Activated CD8-positive, alpha-beta memory T cell treated with anti-CD3 and anti-CD28 coated beads, Interleukin-2, amount 10 ng/mL, durations not matched to agents 7 days and 5 days (primary cell): ENCODE measurements at regions not wholly inside any gene's neighbourhood (a gene's known extent, or its start where the extent isn't known, plus 50 kb on each side); places are given as distances from the start of the nearest gene placed in this dataset.
"Not testable (repeated sequence)": the region's sequence is repeated elsewhere in the genome, so short reads cannot be mapped to it uniquely, and the experiment has no call there.

ENCODE experiments used
- ATAC-seq: fragments of 150-1000 bp; cut with Tn5 transposase; one replicate; pipeline ENCODE4 v1.10.0; 2021; ENCODE audit warnings: moderate library complexity
- CTCF ChIA-PET: fragments of 350-600 bp; sonication (Branson Sonifier 250); formaldehyde crosslinking; loops from one replicate; lab custom pipeline; 2021; ENCODE audit warnings: antibody characterized with exemption; lab: Charles Lee
- DNase-seq: peaks from one replicate; pipeline ENCODE4 v3.0.0-alpha.2; 2020
- H3K27ac Mint-ChIP-seq: one replicate; pipeline ENCODE4 v1.8.0; 2021; ENCODE audit warnings: mild to moderate bottlenecking, mixed read lengths
- H3K27me3 Mint-ChIP-seq: one replicate; pipeline ENCODE4 v1.8.0; 2021; ENCODE audit warnings: mixed read lengths
- H3K36me3 Mint-ChIP-seq: one replicate; pipeline ENCODE4 v1.8.0; 2021; ENCODE audit warnings: mild to moderate bottlenecking, mixed read lengths
- H3K4me1 Mint-ChIP-seq: one replicate; pipeline ENCODE4 v1.8.0; 2021; ENCODE audit warnings: mixed read lengths
- H3K4me3 Mint-ChIP-seq: one replicate; pipeline ENCODE4 v1.8.0; 2021; ENCODE audit warnings: mild to moderate bottlenecking, moderate library complexity, mixed read lengths
- H3K9me3 Mint-ChIP-seq: one replicate; pipeline ENCODE4 v1.8.0; 2022; ENCODE audit warnings: low read depth, mixed read lengths

DNA sequence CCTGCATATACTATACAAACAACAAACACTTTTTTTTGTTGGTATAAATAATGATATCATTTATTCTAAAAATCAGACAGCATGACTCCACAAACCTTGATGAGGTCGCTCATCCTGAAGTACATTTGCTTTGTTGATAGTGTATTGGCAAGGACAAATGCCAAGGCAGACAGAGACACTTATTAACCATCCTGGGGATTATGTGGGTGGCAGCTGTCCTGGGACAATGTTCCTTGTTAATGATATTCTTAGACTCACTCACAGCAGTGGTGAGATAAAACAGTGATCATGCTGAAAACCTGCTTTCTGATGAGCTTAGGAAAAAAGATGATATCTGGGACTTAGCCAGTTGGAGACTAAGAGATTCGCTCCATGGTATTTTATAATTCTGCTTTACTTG, 85.4 kb upstream of the OGFRL1 start:
- H3K27me3 Mint-ChIP-seq = peaks cover 2% of the 10 kb centered on the region
- no peak for ATAC-seq

DNA sequence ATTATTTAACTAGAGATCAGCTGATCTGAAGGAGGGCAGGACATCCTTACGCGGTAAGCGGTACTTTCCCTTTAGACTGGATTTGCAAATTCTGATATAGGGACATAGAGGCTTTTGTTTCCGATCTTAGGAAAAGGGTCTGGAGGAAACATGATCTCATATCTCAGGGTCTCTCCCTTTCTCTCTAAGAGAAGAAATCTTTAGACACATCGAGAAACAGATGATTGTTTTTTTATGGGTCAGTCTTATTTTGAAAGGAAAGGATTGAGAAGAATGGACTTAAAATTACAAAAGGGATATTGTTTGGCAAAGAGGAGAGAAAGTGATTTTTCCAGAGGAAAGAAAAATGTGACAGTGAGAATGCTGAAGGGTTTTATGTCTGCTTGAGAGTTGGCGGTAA, 83.9 kb upstream of the OGFRL1 start:
- ATAC-seq = no peak
- Mint-ChIP-seq H3K27ac (no peak overlapping the region), H3K9me3 (no peaks in the 10 kb centered on the region), H3K27me3 (peaks cover 2% of the 10 kb centered on the region), H3K36me3 (no peaks in the 10 kb centered on the region), H3K4me3 (no peak overlapping the region), H3K4me1 (no peaks in the 10 kb centered on the region)
- no peak for DNase-seq
- CTCF ChIA-PET = no interaction called here

More for the DNA sequence above, 85.4 kb upstream of the OGFRL1 start:
- Mint-ChIP-seq H3K27ac (no peak overlapping the region), H3K36me3 (no peaks in the 10 kb centered on the region), H3K4me3 (no peak overlapping the region), H3K9me3 (no peaks in the 10 kb centered on the region), H3K4me1 (no peaks in the 10 kb centered on the region)
- DNase-seq = no peak
- CTCF ChIA-PET = no interaction called here

DNA sequence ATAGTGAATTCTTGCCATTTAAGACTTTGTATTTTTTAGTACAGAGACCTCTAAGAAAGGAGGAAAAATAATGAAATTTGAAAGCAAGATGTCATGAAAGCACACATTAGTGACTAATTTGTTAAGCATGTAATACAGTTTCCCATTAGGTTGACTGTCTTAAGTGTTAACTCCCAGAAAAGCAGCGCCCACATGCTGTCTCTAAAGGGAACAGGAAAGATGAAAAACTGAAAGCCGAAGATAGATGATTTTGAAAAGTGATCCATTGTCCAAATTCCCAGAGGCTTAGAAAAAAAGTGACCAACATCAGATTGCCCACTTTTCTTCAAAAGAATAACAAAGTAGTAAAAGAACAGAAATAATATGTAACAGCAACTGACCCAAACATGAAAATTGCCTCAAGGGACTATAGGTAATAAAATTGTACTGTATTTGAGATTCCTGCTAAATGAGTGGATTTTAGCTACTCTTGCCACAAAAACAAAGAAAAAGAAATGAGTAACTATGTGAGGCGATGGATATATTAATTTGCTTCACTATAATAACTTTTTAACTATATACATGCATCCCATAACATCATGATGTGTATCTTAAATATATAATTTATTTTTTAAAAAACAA, 83.2 kb upstream of the OGFRL1 start:
- ATAC-seq (no peak), DNase-seq (no peak)
- Mint-ChIP-seq H3K9me3 (no peaks in the 10 kb centered on the region), H3K4me1 (no peaks in the 10 kb centered on the region), H3K27ac (no peak overlapping the region), H3K36me3 (no peaks in the 10 kb centered on the region), H3K27me3 (peaks cover 2% of the 10 kb centered on the region), H3K4me3 (no peak overlapping the region)
- CTCF ChIA-PET = no interaction called here

DNA sequence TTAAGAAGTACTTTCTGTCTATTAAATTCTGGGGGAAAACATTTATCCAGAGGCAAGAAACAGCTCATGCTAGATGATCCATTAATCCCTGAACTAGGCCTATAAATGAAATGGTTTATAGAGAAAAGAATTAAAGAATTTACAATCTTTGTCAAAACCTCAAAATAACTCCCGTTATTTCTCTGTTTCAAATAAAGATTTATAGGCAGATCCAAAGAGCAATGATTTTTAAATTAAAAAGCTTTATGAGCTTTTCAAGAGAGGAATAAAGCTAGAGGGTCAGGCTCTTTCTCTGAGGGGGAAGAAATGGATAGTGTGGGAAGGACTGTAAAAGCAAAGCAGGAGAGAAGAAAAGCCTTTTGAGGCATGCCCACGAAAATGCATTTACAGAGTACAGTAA, 82.5 kb upstream of the OGFRL1 start:
- CTCF ChIA-PET = no interaction called here
- H3K9me3 Mint-ChIP-seq = no peaks in the 10 kb centered on the region
- ATAC-seq (no peak), DNase-seq (no peak)
- no peaks in the 10 kb centered on the region for H3K4me1 Mint-ChIP-seq
- H3K36me3 Mint-ChIP-seq = no peaks in the 10 kb centered on the region
- H3K27ac Mint-ChIP-seq = no peak overlapping the region
- no peak overlapping the region for H3K4me3 Mint-ChIP-seq
- peaks cover 2% of the 10 kb centered on the region for H3K27me3 Mint-ChIP-seq

DNA sequence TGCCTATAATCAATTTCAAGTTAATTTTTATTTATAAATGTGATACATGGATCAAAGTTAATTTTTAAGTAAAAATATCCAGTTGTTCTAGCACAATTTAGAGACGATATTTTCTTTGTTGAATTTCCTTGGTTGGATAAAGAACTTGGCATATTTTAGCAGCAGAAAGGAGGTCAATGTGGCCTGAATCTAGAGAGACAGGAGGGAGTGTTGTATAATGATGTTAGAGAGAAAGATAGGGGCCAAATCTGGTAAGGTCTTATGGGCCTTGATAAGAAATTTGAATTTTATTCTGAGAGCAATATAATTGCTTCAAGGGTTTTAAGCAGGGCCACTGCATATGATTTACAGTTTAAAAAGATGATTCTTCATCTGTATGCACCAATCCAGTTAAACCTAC, 79.4 kb upstream of the OGFRL1 start:
- no peaks in the 10 kb centered on the region for H3K4me1 Mint-ChIP-seq
- H3K27me3 Mint-ChIP-seq = peaks cover 2% of the 10 kb centered on the region
- H3K9me3 Mint-ChIP-seq = no peaks in the 10 kb centered on the region
- ATAC-seq = no peak
- H3K27ac Mint-ChIP-seq = no peak overlapping the region
- H3K36me3 Mint-ChIP-seq = no peaks in the 10 kb centered on the region
- no peak overlapping the region for H3K4me3 Mint-ChIP-seq
- CTCF ChIA-PET = no interaction called here
- no peak for DNase-seq

DNA sequence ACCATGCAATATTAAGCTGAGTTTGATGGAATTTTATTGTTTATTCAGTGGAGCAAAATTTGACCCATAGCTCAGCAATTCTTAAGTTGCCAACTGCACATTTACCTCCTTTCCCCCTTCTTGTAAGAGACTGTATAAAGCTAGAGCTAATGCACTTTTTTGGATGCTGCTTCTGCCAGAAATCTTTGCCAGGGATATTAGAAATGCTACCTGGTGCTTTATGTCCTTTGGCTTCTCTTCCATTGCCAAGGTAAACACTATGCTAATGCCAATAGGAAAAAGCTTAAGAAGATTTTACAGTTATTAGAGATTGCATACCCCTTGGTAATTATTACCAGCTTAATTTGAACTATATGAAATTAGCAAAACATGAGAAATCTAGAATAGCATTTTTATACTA, 79.0 kb upstream of the OGFRL1 start:
- CTCF ChIA-PET = no interaction called here
- H3K9me3 Mint-ChIP-seq = no peaks in the 10 kb centered on the region
- no peak overlapping the region for H3K27ac Mint-ChIP-seq
- H3K4me3 Mint-ChIP-seq = no peak overlapping the region
- H3K4me1 Mint-ChIP-seq = no peaks in the 10 kb centered on the region
- DNase-seq = no peak
- H3K36me3 Mint-ChIP-seq = no peaks in the 10 kb centered on the region
- H3K27me3 Mint-ChIP-seq = peaks cover 2% of the 10 kb centered on the region
- ATAC-seq = no peak

DNA sequence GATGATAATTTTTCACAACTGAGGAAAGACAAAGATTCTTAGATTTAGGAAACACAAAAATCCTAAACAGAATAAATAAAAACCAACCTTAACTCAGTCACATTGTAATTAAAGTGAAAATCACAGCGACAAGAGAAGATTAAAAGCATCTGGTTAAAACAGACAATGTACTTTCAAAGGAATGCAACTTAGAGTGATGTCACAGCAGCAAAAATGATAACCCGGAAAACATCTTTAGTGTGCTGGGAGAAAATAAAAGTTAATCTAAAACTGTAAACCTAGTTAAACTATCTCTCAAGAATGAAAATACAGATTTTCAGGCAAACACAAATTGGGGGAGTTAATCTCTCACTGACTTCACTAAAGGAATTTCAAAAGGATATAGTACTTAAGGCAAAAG, 76.8 kb upstream of the OGFRL1 start:
- Mint-ChIP-seq H3K4me1 (no peaks in the 10 kb centered on the region), H3K4me3 (no peak overlapping the region), H3K27ac (no peak overlapping the region), H3K36me3 (no peaks in the 10 kb centered on the region), H3K27me3 (no peaks in the 10 kb centered on the region), H3K9me3 (no peaks in the 10 kb centered on the region)
- no peak for ATAC-seq
- CTCF ChIA-PET = no interaction called here
- DNase-seq = no peak

DNA sequence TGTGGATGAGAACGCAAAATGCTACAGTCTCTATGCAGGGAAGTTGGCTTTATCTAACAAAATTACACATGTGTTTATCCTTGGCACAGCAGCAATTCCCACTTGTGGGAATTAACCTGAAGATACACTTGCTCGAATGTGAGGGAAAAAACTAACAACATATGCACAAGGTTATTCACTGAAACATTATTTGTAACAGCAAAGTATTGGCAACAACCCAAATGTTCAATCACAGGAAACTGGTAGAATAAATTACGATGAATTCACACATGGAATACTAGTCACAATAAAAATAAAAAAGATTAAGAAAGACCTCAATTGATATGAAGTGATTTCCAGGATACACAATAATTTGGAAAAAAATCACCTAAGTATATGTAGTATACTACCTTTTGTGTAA, 68.1 kb upstream of the OGFRL1 start:
- CTCF ChIA-PET = no interaction called here

DNA sequence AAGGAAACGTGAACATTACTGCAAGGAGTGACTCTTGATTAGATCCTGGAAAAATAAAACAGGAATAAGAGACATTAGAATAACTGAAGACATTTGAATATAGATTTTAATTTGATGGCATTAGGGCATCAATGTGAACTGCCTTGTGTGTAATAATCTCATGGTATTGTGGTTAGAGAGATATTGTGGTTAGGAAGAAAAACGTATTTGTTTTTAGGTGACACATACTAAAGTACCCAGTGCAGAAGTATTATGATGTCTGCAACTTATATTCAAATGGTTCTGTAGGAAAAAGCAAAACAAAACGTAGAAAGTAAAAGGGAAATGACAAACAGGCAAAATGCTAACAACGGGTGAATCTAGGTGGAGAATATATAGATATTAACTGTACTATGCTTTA, 65.9 kb upstream of the OGFRL1 start:
- H3K27me3 Mint-ChIP-seq = no peaks in the 10 kb centered on the region
- no peaks in the 10 kb centered on the region for H3K9me3 Mint-ChIP-seq
- CTCF ChIA-PET = no interaction called here
- ATAC-seq = no peak
- no peak overlapping the region for H3K27ac Mint-ChIP-seq
- H3K4me3 Mint-ChIP-seq = no peak overlapping the region
- H3K36me3 Mint-ChIP-seq = no peaks in the 10 kb centered on the region
- no peak for DNase-seq
- no peaks in the 10 kb centered on the region for H3K4me1 Mint-ChIP-seq

More for the DNA sequence above, 68.1 kb upstream of the OGFRL1 start:
- Mint-ChIP-seq H3K4me3 (no peak overlapping the region), H3K36me3 (no peaks in the 10 kb centered on the region), H3K9me3 (no peaks in the 10 kb centered on the region), H3K27me3 (no peaks in the 10 kb centered on the region), H3K4me1 (no peaks in the 10 kb centered on the region), H3K27ac (no peak overlapping the region)
- DNase-seq = no peak
- no peak for ATAC-seq

DNA sequence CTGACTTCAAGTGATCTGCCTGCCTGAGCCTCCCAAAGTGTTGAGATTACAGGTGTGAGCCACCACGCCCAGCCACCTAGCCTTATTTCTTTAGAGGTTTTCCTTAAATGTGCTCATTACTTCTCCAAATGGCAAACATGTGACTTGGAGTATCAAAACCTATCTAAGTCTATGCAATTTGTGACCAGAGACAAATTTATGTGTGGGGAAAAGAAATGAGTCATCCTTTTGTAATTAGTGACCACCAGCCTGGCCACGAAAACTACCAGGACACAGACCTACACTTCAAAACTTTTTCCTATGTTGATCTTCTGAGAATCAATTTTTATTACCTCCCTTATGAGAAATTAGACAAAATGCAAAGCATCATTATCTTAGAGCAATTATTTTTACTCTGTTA, 64.6 kb upstream of the OGFRL1 start:
- DNase-seq (no peak), ATAC-seq (no peak)
- Mint-ChIP-seq H3K36me3 (no peaks in the 10 kb centered on the region), H3K4me3 (no peak overlapping the region), H3K4me1 (peaks cover 7% of the 10 kb centered on the region), H3K9me3 (no peaks in the 10 kb centered on the region), H3K27me3 (no peaks in the 10 kb centered on the region), H3K27ac (no peak overlapping the region)
- CTCF ChIA-PET = no interaction called here

DNA sequence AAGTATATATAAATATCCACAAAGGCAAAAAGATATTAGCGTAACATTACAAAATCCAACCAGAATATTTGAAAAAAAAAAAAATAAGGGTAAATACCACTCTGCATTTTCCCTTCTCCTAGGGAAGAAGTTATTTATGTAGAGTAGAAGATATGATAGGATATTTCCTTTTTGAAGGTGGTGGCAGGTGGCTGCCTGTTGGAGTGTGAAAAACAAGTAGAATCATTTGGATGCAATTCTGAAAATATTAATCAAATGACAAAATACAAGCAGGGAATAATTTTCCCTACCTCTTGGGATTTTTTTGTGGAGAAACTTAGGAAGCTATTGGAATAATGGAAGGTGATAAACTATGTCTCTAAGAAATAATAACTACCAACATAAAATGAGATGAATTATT, 62.5 kb upstream of the OGFRL1 start:
- Mint-ChIP-seq H3K27me3 (no peaks in the 10 kb centered on the region), H3K9me3 (no peaks in the 10 kb centered on the region), H3K27ac (no peak overlapping the region), H3K4me1 (peaks cover 11% of the 10 kb centered on the region), H3K4me3 (no peak overlapping the region), H3K36me3 (no peaks in the 10 kb centered on the region)
- CTCF ChIA-PET = no interaction called here
- DNase-seq (no peak), ATAC-seq (no peak)

DNA sequence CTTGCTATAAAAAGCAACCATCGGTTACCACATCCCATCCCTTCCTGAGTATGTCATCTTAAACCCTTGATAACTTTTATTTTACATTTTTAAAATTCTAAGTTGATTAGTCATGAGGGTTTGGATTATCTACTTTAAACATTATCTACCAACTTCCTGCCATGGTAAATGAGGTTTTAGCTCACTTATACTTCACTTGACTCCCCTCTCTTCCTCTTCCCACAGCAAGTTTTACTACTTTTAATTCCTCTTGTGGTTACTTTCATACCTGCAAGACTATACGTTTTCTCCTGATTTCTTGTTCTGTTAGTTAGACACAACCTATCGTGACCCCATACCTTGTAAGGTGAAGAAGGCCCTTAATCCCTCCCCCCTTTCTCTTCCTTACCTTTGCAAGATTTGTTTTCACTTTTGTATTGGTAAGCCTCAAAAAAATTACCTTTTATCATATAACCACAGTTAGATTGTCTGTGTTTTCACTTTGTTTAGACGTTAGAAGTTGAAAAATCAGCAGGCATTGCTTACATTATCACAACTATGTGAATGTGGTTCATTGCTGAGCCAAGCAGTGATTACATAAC, 60.1 kb upstream of the OGFRL1 start:
- DNase-seq (no peak), ATAC-seq (no peak)
- Mint-ChIP-seq H3K4me3 (no peak overlapping the region), H3K9me3 (no peaks in the 10 kb centered on the region), H3K27me3 (no peaks in the 10 kb centered on the region), H3K4me1 (peaks cover 11% of the 10 kb centered on the region), H3K36me3 (no peaks in the 10 kb centered on the region), H3K27ac (no peak overlapping the region)
- CTCF ChIA-PET = no interaction called here

DNA sequence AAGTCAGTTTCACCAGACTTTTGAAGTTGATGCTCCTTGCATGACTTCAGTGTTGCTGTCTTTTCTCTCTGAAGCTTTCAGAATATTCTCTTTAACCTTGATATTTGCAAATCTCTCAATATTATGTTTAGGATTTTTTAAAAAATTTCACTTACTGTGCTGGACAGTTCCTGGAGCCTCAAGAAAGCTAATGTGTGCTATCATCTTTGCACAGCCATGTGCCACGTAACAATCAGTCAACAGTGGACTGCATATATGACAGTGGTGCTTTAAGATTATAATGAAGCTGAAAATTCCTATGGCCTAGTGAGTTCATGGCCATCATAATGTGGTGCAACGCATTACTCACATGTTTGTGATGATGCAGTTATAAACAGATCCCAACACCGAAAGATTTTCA, 59.1 kb upstream of the OGFRL1 start:
- peaks cover 11% of the 10 kb centered on the region for H3K4me1 Mint-ChIP-seq
- DNase-seq = no peak
- no peak overlapping the region for H3K27ac Mint-ChIP-seq
- no peaks in the 10 kb centered on the region for H3K9me3 Mint-ChIP-seq
- no peaks in the 10 kb centered on the region for H3K36me3 Mint-ChIP-seq
- H3K27me3 Mint-ChIP-seq = no peaks in the 10 kb centered on the region
- CTCF ChIA-PET = no interaction called here
- ATAC-seq = no peak
- no peak overlapping the region for H3K4me3 Mint-ChIP-seq

DNA sequence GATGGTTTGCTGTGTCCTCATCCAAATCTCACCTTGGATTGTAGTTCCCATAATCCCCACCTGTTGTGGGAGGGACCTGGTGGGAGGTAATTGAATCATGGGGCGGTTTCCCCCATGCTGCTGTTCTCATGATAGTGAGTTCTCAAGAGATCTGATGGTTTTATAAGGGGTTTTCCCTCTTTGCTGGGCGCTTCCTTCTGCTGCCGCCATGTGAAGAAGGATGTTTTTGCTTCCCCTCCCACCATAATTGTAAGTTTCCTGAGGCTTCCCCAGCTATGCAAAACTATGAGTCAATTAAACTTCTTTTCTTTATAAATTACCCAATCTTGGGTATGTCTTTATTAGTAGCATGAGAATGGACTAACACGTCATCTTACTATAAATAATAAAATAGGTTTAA, 55.7 kb upstream of the OGFRL1 start:
- H3K9me3 Mint-ChIP-seq, DNase-seq, CTCF ChIA-PET, H3K4me3 Mint-ChIP-seq, H3K36me3 Mint-ChIP-seq, H3K27ac Mint-ChIP-seq, H3K27me3 Mint-ChIP-seq, ATAC-seq: not testable (repeated sequence)
- H3K4me1 Mint-ChIP-seq = peaks cover 11% of the 10 kb centered on the region
